ENCODE measurements at regions not wholly inside any gene's neighbourhood (a gene's known extent, or its start where the extent isn't known, plus 50 kb on each side); places are given as distances from the start of the nearest gene placed in this dataset.

- ATAC-seq (ENCODE audit: low FRiP score): no peak
- DNase-seq (ENCODE audit: low spot score): no peak
- TF ChIP-seq CTCF (IDR thresholded peaks at IDR 0.05): no peak
Observed at GRCh38 chr18:66752733-66753132, 148.8 kb upstream of the CDH19 start.

- no peak for TF ChIP-seq CTCF (IDR thresholded peaks at IDR 0.05)
- ATAC-seq (ENCODE audit: low FRiP score) (no peak), DNase-seq (ENCODE audit: low spot score) (no peak)
Observed at GRCh38 chr18:66749481-66750035, 145.7 kb upstream of the CDH19 start.

- no peak for TF ChIP-seq CTCF (IDR thresholded peaks at IDR 0.05)
- ATAC-seq (ENCODE audit: low FRiP score) (no peak), DNase-seq (ENCODE audit: low spot score) (no peak)
Observed at GRCh38 chr18:66749030-66749429, 145.1 kb upstream of the CDH19 start.

- ATAC-seq (ENCODE audit: low FRiP score) (no peak), DNase-seq (ENCODE audit: low spot score) (no peak)
- no peak for TF ChIP-seq CTCF (IDR thresholded peaks at IDR 0.05)
Observed at GRCh38 chr18:66742832-66743231, 138.9 kb upstream of the CDH19 start.

GRCh38 chr18:66735933-66736332 lies 132.0 kb upstream of the CDH19 start:
- DNase-seq (ENCODE audit: low spot score): no peak
- no peak for TF ChIP-seq CTCF (IDR thresholded peaks at IDR 0.05)
- ATAC-seq (ENCODE audit: low FRiP score): no peak

GRCh38 chr18:66734451-66734850 lies 130.6 kb upstream of the CDH19 start:
- no peak for DNase-seq (ENCODE audit: low spot score)
- TF ChIP-seq CTCF (IDR thresholded peaks at IDR 0.05): no peak
- ATAC-seq (ENCODE audit: low FRiP score): no peak

GRCh38 chr18:66731890-66732289 lies 128.0 kb upstream of the CDH19 start:
- ATAC-seq (ENCODE audit: low FRiP score) (no peak), DNase-seq (ENCODE audit: low spot score) (no peak)
- TF ChIP-seq CTCF (IDR thresholded peaks at IDR 0.05): no peak
